Esophagus squamous epithelium (tissue), 4 donors: ENCODE measurements at regions not wholly inside any gene's neighbourhood (a gene's known extent, or its start where the extent isn't known, plus 50 kb on each side); places are given as distances from the start of the nearest gene placed in this dataset.

Source experiments
- CTCF ChIP-seq, 6 experiments: fragments of 450-650 bp in 4 of 6; fragments of 200-600 bp in 2 of 6; sonication (generic) in 2 of 6; IDR thresholded peaks; one replicate each; pipeline ENCODE4 v1.5.1; 2016 to 2019; ENCODE audit warnings: antibody characterized with exemption in 6 of 6, mild to moderate bottlenecking in 4 of 6, moderate library complexity in 4 of 6
- POLR2A ChIP-seq, 4 donors: fragments of 450-650 bp; IDR thresholded peaks; one replicate each; pipeline ENCODE4 v1.6.1; 2017; ENCODE audit warnings: antibody characterized with exemption in 4 of 4, mild to moderate bottlenecking in 4 of 4, moderate library complexity in 3 of 4

DNA sequence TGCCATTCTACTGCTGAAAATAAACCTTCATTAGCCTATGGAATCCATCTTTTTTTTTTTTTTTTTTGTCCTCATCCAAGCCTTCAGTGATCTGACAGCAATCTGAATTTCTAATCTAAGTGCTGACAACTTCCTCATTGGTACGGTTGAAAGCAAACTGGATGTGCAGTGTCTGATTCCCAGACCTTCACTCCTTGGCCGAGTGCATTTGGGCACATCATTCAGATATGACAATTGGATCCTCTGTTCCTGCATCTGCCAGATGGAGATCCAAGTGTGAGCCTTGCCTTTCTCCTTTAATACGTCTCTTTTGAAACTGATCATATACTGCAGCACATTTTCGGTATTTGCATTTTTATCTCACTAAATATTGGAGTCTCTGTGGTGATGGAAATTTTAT lies 713.1 kb downstream of the DCDC2C start:
- TF ChIP-seq CTCF (IDR thresholded peaks at IDR 0.05) (no peak), POLR2A (IDR thresholded peaks at IDR 0.05) (no peak)
